GM12865 (cell line): ENCODE measurements at regions not wholly inside any gene's neighbourhood (a gene's known extent, or its start where the extent isn't known, plus 50 kb on each side); places are given as distances from the start of the nearest gene placed in this dataset.

Experiments used
- DNase-seq: peaks from one replicate; pipeline ENCODE4 v3.0.0; 2010; ENCODE audit warnings: low read depth
- H3K4me3 ChIP-seq: 2 replicates; pipeline ENCODE4 v1.5.1; 2011; ENCODE audit warnings: mild to moderate bottlenecking, low read depth, low read length, control low read depth
- CTCF ChIP-seq: IDR thresholded peaks from 2 replicates; pipeline ENCODE4 v1.5.1; 2011; ENCODE audit warnings: low read length, control low read depth, low read depth, inconsistent platforms; ENCODE audit not compliant: insufficient read depth; ENCODE audit errors: missing control alignments

- no peak for TF ChIP-seq CTCF
- no peak overlapping the region for H3K4me3 ChIP-seq
- DNase-seq, result no peak
Observed at GRCh38 chr20:60634491-60635172, 617.4 kb upstream of the CDH4 start.

DNA sequence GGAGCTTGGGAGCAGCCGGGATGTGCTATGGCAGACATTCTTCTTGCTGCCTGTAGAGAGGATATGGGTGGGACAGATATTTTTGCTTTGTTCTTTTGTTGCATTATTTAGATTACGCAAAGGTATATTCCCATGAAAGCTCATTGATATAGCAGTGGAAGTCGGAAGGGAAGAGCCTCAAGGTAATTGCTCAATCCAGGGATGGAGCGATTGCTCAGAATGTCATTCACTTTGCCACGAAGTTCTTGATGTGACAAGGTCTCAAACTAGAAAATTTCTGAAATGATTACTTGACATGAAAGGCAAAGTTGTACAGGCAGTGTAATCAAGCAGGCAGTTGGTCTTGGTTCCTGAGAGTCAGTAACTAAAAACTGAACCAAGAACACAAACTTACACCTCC, 615.6 kb upstream of the CDH4 start:
- H3K4me3 ChIP-seq, result no peak overlapping the region
- no peak for TF ChIP-seq CTCF
- DNase-seq, result no peak

GRCh38 chr20:60637801-60638200, 614.3 kb upstream of the CDH4 start:
- no peak for TF ChIP-seq CTCF
- H3K4me3 ChIP-seq, result no peak overlapping the region
- no peak for DNase-seq

GRCh38 chr20:60638430-60639098, 613.5 kb upstream of the CDH4 start:
- H3K4me3 ChIP-seq, result no peak overlapping the region
- TF ChIP-seq CTCF, result no peak
- DNase-seq, result no peak

- DNase-seq, result no peak
- no peak for TF ChIP-seq CTCF
- no peak overlapping the region for H3K4me3 ChIP-seq
Observed at GRCh38 chr20:60641879-60642447, 610.1 kb upstream of the CDH4 start.

- no peak for TF ChIP-seq CTCF
- H3K4me3 ChIP-seq, result no peak overlapping the region
- DNase-seq, result no peak
Observed at GRCh38 chr20:60642541-60642940, 609.5 kb upstream of the CDH4 start.
